Epithelial cell of proximal tubule (primary cell): ENCODE measurements at regions not wholly inside any gene's neighbourhood (a gene's known extent, or its start where the extent isn't known, plus 50 kb on each side); places are given as distances from the start of the nearest gene placed in this dataset.

Experiments
- DNase-seq: peaks from one replicate; pipeline ENCODE4 v3.0.0-alpha.2; 2011; ENCODE audit warnings: low read depth
- H3K4me3 ChIP-seq: 2 replicates; pipeline ENCODE4 v1.5.1; 2011; ENCODE audit warnings: low read depth, mild to moderate bottlenecking, low read length
- TF ChIP-seq, protein P1 (sequence below): conservative IDR thresholded peaks from 2 replicates; pipeline ENCODE4 v1.5.1; 2012; ENCODE audit warnings: low read depth, mild to moderate bottlenecking, low read length

DNA sequence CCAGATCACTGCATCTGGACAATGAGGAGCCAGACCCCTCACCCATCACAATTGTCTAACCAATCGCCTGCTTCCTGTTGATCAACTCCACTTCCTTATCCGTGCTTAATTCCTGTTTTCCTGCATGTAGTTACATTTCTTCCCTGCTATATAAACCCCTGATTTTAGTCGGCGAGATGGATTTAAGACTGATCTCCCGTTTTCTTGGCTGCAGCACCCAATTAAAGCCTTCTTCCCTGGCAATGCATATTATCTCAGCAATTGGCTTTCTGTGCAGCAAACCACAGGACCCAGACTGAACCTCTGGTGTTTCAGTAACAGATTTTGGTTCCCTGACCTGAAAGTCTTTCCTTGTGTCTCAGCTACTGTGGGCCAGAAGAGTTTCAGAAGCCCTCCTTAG is 272.3 kb downstream of the IPO8 start:
- DNase-seq, result no peak
- TF ChIP-seq, protein P1, sequence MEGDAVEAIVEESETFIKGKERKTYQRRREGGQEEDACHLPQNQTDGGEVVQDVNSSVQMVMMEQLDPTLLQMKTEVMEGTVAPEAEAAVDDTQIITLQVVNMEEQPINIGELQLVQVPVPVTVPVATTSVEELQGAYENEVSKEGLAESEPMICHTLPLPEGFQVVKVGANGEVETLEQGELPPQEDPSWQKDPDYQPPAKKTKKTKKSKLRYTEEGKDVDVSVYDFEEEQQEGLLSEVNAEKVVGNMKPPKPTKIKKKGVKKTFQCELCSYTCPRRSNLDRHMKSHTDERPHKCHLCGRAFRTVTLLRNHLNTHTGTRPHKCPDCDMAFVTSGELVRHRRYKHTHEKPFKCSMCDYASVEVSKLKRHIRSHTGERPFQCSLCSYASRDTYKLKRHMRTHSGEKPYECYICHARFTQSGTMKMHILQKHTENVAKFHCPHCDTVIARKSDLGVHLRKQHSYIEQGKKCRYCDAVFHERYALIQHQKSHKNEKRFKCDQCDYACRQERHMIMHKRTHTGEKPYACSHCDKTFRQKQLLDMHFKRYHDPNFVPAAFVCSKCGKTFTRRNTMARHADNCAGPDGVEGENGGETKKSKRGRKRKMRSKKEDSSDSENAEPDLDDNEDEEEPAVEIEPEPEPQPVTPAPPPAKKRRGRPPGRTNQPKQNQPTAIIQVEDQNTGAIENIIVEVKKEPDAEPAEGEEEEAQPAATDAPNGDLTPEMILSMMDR, result no peak
- no peak overlapping the region for H3K4me3 ChIP-seq

DNA sequence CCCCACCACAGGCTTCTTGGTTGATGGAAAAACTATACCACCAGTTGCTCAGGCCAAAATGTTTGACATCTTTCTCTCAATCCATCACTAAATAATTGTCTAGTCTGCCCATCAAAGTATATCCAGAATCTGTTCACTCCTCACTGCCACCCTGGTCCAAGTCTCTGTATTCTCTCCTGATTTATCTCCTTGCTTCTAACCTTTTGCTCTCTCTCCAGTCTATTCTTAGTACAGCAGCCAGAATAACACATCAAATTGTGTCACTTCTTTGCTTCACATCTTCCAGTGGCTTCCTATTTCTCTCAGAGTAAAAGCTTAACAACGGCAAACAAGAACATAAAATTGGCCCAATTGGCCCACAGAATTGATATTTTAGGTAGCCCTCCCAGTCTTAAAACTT is 272.8 kb downstream of the IPO8 start:
- no peak for DNase-seq
- no peak overlapping the region for H3K4me3 ChIP-seq
- TF ChIP-seq, protein P1, result no peak

DNA sequence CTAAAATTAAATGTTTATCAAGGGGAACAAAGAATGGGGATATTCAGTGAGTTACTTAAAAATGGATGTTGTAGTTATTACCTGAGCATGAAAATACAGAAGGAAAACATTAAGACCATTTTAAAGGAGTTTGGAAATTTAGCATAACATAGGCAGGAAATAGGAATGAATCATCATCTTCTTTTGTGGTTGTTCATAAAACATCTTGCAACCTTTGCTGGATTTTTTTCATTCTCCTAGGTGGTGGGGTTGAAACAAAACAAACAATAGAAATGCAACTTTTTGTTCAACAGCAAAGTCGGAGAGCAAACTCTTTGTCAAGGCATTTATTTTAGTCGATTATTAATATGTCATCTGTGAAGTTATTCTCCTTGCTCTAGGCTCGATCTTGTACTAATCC is 275.1 kb downstream of the IPO8 start:
- TF ChIP-seq, protein P1, result no peak
- H3K4me3 ChIP-seq, result no peak overlapping the region
- no peak for DNase-seq

DNA sequence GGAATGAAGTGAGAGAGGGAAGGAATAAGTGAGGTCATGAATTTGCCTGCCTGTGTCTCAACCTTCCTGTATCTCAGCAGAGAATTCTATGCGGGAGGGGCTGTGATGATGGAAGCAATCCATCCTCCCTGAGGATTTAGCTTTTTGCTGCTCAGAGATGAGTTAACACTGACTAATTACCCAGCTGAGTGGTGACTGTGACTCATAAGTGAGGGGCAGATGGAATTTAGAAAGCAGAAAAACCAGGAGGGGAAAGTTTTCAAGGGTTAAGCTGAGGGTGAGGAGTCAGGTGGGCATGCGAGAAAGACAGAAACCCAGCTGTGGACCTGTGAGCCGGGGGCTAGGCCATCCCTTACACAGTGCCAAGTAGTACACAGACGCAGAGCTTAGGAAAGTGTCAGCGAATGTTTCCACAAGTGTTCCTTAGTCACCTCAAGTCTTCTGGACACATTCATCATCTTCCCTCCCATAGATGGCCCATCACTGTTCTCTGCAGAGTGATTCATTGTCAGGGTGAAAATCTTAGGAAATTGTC is 277.9 kb downstream of the IPO8 start:
- TF ChIP-seq, protein P1, result no peak
- peak; percentile 44 for DNase-seq
- H3K4me3 ChIP-seq, result no peak overlapping the region

DNA sequence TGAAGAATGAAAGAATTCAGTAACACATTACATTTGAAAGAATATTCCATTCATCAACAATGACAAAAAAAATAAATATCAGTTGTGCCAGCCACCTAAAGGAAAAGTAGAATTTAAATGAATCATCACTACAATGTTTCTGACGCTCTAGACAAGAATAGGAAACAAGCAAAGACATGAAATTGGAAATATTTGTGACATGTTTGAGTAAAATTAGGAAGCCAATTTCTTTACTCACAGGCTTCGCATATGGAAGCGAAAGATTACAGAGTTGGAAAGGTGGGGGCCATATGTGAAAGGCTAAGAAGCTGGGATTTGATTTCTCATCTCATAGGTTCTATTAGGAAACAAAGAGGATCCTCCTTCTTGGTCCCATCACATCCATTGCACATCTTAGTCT is 279.0 kb downstream of the IPO8 start:
- no peak overlapping the region for H3K4me3 ChIP-seq
- TF ChIP-seq, protein P1, result no peak
- DNase-seq, result no peak

DNA sequence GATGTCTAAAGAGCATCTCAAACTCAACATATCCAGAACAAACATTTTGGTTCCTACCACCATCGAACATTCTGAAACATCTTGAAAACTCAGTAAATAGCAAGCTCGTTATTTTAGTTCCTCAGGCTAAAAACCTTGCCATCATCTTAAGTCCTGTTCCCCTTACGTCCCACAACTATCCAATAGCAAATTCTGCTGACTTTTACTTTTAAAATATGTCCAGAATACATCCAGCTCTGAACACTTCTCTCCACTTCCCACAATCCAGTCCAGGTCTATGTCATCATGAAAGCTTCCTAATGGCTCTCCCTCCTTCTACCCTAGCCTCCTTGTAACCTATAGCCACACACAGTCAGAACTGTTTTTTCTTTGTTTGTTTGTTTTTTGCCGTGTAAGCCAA is 279.9 kb downstream of the IPO8 start:
- TF ChIP-seq, protein P1, result no peak
- no peak overlapping the region for H3K4me3 ChIP-seq
- no peak for DNase-seq

DNA sequence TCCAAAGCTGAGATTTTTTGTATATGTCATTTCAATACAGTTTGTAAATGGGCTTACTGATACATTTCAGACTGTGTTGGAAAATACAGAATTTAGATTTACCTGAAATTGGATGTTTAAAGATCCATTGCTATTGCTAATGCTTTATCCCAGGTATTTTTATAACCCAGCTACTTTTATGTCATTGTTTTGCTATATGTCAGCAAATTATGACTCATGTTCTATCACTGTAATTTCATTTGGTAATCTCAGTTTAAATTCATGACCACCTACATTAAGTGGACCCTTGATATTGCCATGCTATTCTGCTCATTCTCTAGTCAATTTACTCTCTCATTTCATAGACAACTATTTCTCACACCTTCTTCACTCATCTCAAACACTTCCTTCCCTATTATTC is 281.2 kb downstream of the IPO8 start:
- no peak for DNase-seq
- TF ChIP-seq, protein P1, result no peak
- H3K4me3 ChIP-seq, result no peak overlapping the region
